OCI-LY7 (cell line): ENCODE measurements at regions not wholly inside any gene's neighbourhood (a gene's known extent, or its start where the extent isn't known, plus 50 kb on each side); places are given as distances from the start of the nearest gene placed in this dataset.

Experiments
- CTCF ChIP-seq: fragments of 200-600 bp; sonication (generic); conservative IDR thresholded peaks from 2 replicates; pipeline ENCODE4 v1.5.1; 2014; ENCODE audit warnings: mild to moderate bottlenecking, antibody characterized with exemption, low read length, moderate library complexity, mixed read lengths
- EZH2phosphoT487 ChIP-seq: fragments of 200-600 bp; sonication (generic); IDR thresholded peaks from 2 replicates; pipeline ENCODE4 v1.6.1; 2018; ENCODE audit warnings: low read depth, borderline replicate concordance, mild to moderate bottlenecking, mixed run types, antibody characterized with exemption, low read length, moderate library complexity, mixed read lengths

- no peak for TF ChIP-seq CTCF
- TF ChIP-seq EZH2phosphoT487: no peak
Measured at GRCh38 chr11:134932761-134933160, 520.7 kb upstream of the B3GAT1 start.
